Effector CD4-positive, alpha-beta T cell (primary cell): ENCODE measurements at regions not wholly inside any gene's neighbourhood (a gene's known extent, or its start where the extent isn't known, plus 50 kb on each side); places are given as distances from the start of the nearest gene placed in this dataset.
"Not testable (repeated sequence)": the region's sequence is repeated elsewhere in the genome, so short reads cannot be mapped to it uniquely, and the experiment has no call there.

ENCODE experiments used
- DNase-seq: peaks from one replicate; pipeline ENCODE4 v3.0.0-alpha.2; 2020

DNA sequence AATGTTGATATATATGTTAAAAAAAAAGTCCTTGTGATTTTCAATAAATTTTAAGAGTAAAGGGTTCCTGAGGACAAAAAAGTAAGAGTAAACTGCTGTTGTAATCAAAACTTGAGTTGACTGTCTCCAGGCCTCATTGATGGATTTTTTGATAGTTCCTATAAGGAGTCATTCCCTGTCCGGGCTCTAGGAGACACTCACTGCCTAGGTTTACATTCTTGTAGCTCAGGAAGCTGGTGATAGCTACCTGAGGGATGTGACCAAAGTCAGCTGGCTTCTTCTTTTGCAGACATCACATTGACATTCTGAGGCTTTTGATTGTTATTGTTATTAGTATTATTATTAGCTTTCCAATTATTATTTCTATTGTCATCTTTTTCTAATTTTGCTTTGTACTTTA is 116.5 kb upstream of the FBXL7 start:
- no peak for DNase-seq

DNA sequence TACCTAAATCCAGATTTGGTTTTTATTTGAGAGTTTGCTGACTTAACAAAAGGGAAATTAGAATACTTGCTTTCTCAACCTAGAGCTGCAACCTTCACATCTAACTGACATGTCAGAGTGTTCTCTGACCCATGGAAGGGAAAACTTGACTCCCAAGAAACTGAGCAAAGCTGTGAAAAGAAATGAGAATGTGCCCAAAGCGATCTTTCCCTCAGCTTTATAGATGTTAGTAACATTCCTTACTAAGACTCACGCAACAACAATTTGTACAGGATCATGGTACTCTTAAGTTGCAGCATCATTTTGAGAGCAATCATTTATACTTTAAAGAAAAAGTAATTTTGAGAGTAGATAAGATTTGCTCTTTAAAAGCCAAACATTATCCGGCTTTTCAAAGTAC is 117.0 kb upstream of the FBXL7 start:
- no peak for DNase-seq

DNA sequence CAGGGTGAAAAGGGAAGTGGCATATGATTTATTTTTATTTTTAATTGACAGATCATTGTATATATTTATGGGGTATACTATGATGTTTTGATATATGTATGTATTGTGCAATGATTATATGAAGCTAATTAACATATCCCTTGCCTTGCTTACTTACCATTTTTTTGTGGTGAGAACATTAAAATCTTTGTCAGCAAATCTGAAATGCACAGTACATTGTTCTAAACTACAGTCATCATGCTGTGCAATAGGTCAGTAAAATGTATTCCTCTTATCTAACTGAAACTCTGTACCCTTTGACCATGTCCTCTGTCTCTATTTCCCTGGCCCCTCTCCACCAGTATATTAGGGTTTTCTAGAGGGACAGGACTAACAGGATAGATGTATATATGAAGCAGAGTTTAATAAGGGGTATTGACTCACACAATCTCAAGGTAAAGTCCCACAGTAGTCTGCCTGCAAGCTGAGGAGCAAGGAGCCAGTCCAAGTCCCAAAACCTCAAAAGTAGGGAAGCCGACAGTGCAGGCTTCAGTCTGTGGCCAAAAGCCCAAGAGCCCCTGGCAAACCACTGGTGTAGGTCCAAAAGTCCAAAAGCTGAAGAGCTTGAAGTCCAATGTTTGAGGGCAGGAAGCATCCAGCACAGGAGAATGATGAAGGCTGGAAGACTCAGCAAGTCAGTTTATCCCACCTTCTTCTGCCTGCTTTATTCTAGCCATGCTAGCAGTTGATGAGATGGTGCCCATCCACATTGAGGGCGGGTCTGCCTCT is 122.2 kb upstream of the FBXL7 start:
- DNase-seq, result no peak

- no peak for DNase-seq
Measured at GRCh38 chr5:15376803-15377202, 123.2 kb upstream of the FBXL7 start.

- no peak for DNase-seq
Measured at GRCh38 chr5:15376088-15376487, 123.9 kb upstream of the FBXL7 start.

- DNase-seq, result no peak
Measured at GRCh38 chr5:15375559-15375958, 124.4 kb upstream of the FBXL7 start.

DNA sequence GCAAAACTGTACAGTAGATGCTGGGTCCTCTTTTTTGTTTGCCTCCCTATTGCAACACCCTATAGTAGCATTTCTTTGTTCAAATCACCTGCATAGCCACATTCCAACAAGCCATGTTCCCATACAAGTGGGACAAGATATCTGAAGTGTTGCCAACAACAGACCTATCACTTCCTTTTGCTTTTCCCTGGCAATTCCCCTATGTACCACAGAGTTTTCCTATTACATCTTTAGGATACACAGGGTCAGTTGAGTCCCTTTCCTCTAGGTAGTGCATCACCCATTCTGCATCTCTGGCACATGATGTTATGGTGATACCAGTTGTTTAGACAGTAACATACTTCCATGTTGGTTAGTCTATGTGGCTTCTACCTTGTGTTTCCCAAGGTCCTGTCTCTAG is 125.1 kb upstream of the FBXL7 start:
- DNase-seq, result no peak

DNA sequence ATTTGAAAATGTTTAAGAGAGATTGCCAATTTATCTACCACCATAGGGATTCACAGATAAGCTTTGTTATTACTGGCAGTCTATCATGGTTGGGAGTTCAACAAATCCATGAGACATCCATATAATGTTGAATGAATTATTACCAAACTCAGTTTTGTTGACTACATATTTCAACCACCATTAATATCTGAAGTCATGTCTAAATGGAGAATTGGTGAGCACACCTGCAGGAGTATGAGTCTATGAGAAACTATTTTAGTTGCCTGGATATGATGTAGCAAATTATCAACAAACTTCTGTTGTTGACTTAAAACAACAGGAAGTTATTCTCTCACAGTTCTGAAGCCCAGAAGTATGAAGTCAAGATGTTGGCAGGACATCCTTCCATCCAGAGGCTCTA is 126.8 kb upstream of the FBXL7 start:
- no peak for DNase-seq

DNA sequence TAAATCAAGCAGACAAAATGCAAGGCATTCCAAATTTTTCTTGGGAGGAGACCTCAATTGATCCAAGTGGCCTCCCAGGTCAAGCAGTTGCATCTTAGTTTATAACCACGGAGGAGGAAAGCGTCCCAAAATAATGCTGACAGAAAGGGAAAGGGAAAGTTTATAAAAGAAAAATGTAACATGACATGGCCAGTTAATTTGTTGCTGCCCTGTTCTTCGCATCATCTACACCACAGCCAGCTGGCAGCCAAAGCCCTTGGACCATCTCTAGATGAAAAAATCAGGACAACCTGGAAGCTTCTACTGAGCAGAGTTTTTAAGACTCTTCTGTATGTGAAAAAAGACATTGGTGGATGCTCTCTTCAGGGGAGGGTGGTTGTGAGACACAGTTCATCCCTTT is 128.8 kb upstream of the FBXL7 start:
- no peak for DNase-seq

DNA sequence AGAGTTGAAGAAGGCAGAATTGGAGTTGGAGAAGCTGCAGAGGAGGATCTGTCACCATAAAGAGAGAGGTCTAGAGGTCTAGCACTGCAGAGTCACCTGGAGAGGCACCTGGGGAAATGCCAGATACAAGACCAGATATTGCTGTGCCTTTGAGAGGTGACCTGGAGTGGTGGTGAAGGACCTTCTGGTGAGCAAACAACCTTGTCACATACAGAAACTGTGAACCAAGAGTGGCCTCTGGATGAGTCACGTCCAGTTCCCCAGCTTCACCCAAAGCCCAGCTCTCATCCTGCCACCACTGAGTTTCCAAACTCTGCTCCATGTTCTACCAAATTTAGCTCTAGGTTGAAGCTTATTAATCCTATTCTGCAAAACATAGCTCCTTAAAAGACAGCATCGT is 131.1 kb upstream of the FBXL7 start:
- DNase-seq, result no peak

- no peak for DNase-seq
Measured at GRCh38 chr5:15367489-15367888, 132.5 kb upstream of the FBXL7 start.

DNA sequence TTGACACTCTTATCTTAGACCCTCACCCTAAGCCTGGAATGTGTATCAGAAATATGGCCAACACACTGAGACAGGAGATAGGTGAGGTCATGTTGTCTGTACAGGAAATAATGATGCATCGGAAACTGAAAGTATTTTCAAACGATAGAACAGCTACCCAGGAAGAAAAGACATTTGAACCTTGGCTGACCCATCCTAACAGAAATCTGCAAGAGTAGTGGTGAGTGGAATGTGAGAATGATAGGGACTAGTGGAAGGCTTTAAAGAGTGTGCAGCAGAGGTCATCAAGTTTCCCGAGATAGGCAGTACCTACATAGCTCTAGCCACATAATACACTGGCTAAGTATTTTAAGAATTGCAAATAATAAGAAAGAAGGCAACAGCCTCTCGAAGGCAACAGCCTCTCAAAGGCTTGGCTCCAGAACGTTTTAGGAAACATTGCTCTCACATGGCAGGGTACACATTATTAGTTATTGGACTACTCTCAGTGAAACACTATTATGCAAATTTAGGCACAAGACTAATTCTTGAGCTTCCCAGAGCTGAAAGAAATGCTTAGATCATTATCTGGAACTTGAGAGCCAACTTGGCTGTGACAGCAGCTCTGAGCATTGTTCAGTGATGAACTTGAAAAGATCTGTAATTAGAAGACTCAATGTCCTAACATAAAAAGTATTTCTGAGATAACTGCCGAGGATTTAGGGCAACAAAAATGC is 133.1 kb upstream of the FBXL7 start:
- no peak for DNase-seq

- DNase-seq, result no peak
Measured at GRCh38 chr5:15365070-15365469, 134.9 kb upstream of the FBXL7 start.

GRCh38 chr5:15363601-15364000 is 136.4 kb upstream of the FBXL7 start:
- no peak for DNase-seq

- DNase-seq, result not testable (repeated sequence)
Measured at GRCh38 chr5:15357092-15357453, 142.9 kb upstream of the FBXL7 start.

DNA sequence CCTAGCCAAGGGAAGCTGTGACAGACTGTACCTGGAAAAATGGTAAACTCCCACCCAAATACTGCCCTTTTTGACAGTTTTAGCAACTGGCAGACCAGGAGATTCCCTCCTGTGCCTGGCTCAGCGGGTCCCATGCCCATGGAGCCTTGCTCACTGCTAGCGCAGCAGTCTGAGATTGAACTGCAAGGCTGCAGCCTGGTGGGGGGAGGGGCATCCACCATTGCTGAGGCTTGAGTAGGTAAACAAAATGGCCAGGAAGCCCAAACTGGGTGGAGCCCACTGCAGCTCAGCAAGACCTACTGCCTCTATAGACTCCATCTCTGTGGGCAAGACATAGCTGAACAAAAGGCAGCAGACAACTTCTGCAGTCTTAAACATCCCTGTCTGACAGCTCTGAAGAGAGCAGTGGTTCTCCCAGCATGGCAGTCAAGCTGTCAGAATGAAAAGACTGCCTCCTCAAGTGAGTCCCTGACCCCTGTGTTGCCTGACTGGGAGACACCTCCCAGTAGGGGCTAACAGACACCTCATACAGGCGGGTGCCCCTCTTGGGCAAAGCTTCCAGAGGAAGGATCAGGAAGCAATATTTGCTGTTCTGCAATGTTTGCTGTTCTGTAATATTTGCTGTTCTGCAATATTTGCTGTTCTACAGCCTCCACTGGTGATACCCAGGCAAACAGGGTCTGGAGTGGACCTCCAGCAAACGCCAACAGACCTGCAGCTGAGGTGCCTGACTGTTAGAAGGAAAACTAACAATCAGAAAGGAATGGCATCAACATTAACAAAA is 143.5 kb upstream of the FBXL7 start:
- not testable (repeated sequence) for DNase-seq

GRCh38 chr5:15354021-15354420 is 146.0 kb upstream of the FBXL7 start:
- no peak for DNase-seq

DNA sequence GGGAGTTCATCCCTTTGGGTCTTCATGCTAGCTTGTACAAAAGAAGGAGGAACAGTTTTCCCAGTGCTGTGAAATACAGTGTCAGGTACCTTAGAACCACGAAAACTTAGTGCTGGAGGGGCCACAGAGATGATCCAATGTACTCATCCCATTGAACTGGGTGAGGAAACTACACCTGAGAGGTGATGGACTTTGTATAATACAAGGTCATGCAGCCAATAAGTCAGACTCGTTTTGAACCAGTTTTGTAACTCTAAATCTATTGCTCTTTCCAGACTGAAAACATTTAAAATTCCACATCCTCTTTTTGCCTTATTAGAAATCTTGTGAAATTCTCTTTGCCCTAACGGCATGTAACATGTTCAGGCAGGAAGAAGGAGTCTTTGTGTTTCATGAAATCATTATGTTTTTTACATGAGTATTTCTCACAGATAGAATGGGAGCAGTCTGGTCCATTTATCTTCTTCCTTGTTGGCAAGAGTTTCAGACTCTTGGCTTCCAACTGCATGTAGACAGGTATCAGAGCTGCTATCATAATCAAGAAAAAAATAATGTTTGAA is 146.8 kb upstream of the FBXL7 start:
- no peak for DNase-seq

GRCh38 chr5:15350614-15351013 is 149.4 kb upstream of the FBXL7 start:
- DNase-seq, result no peak

DNA sequence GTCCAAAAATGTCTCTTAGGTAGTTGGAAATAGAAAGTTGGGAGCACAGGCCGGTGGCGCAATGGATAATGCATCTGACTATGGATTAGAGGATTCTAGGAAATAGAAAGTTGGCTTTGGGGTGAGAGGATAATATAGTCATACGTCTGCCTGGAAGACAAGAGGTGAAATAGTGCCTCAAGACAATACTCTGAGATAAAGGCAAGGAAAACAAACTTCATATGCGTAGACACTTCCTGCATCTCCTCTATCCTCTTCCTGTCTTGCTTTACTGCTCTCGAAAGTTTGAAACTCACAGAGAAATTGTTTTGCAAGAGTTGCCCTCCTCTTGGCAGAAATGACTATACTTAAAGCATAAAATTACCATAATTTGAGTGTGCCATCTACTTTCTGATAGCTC is 153.2 kb upstream of the FBXL7 start:
- no peak for DNase-seq

DNA sequence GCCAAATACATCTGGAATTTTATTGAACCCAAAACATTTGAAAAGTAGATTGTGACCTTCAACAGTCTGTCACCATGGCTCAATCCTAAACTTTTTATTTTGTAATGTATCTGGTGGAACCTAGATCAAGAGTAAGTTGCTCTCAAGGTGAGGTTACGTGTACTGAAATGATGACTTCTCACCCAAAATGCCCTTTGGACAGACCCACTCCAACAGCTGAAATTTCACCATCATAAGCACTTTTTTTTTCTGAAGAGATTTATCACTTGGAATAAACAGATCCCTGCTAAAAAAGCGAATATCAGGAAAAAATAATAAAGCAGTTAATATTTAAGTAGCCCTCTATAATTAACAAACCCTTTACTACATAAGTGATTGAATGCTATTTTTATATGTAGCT is 155.0 kb upstream of the FBXL7 start:
- no peak for DNase-seq

GRCh38 chr5:15338546-15338945 is 161.4 kb upstream of the FBXL7 start:
- DNase-seq, result no peak

DNA sequence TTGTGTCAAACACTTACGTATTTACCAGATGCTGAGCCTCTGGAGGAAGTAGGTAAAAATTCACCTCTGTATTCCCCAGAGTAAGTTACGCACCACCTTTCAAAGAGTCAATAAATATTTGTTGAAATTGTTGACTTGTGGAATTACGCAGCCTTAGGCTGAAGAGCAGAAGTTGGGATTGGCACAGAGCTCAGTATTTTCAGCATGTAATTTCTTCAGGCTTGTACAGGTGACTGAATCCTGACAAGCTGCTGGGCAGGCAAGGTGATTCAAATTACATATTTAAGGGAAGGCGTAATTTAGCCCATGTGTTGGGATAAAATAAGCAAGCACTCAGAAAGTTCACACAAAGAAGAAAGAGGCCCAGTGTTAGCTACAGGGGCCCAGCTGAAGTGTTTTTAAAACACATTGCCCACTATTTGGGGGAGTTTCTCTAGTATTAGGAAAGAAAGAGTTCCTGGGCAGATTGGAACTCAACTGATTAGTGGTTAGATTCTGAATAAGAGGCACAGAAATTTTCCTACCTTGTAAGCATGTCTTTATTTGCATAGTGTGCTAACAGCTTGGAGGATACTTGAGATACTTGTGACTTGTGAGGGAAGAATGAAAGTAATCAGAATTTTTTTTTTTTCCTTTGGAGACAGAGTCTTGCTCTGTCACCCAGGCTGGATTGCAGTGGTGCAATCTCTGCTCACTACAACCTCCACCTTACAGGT is 165.3 kb upstream of the FBXL7 start:
- no peak for DNase-seq
